Endodermal cell (in vitro differentiated cells): ENCODE measurements at regions not wholly inside any gene's neighbourhood (a gene's known extent, or its start where the extent isn't known, plus 50 kb on each side); places are given as distances from the start of the nearest gene placed in this dataset.

Experiments
- DNase-seq: peaks from one replicate; pipeline ENCODE4 v3.0.0-alpha.2; 2017
- H3K27ac ChIP-seq: 2 replicates; pipeline ENCODE4 v1.5.1; 2013; ENCODE audit warnings: mild to moderate bottlenecking, low read depth, low read length, moderate library complexity
- H3K27me3 ChIP-seq: 2 replicates; pipeline ENCODE4 v1.6.1; 2013; ENCODE audit warnings: mild to moderate bottlenecking, low read length, moderate library complexity; ENCODE audit not compliant: insufficient read depth, control insufficient read depth, poor library complexity, severe bottlenecking
- H3K36me3 ChIP-seq: 2 replicates; pipeline ENCODE4 v1.7.0; 2013; ENCODE audit warnings: mild to moderate bottlenecking, low read length, moderate library complexity; ENCODE audit not compliant: control insufficient read depth, insufficient read depth
- H3K4me1 ChIP-seq: one replicate; pipeline ENCODE4 v1.7.0; 2013; ENCODE audit warnings: low read length; ENCODE audit not compliant: control insufficient read depth, insufficient read depth
- H3K4me3 ChIP-seq: 2 replicates; pipeline ENCODE4 v1.5.1; 2013; ENCODE audit warnings: mild to moderate bottlenecking, low read length, moderate library complexity
- H3K9ac ChIP-seq: 2 replicates; pipeline ENCODE4 v1.6.1; 2013; ENCODE audit warnings: mild to moderate bottlenecking, low read length, moderate library complexity; ENCODE audit not compliant: poor library complexity, severe bottlenecking; ENCODE audit errors: extremely low read depth
- H3K9me3 ChIP-seq: 2 replicates; pipeline ENCODE4 v1.6.1; 2013; ENCODE audit warnings: mild to moderate bottlenecking, low read length, moderate library complexity; ENCODE audit not compliant: control insufficient read depth
- H3K27ac Mint-ChIP-seq: 2 replicates; pipeline ENCODE4 v1.8.0; 2020; ENCODE audit warnings: mixed read lengths
- H3K27me3 Mint-ChIP-seq: 2 replicates; pipeline ENCODE4 v1.8.0; 2021; ENCODE audit warnings: mild to moderate bottlenecking, mixed read lengths; ENCODE audit not compliant: insufficient read depth
- H3K36me3 Mint-ChIP-seq: 2 replicates; pipeline ENCODE4 v1.8.0; 2020; ENCODE audit warnings: low read depth, mixed read lengths
- H3K4me1 Mint-ChIP-seq: 2 replicates; pipeline ENCODE4 v1.8.0; 2020; ENCODE audit warnings: mixed read lengths
- H3K4me3 Mint-ChIP-seq: 2 replicates; pipeline ENCODE4 v1.8.0; 2020; ENCODE audit warnings: mild to moderate bottlenecking, moderate library complexity, mixed read lengths
- H3K9me3 Mint-ChIP-seq: 2 replicates; pipeline ENCODE4 v1.8.0; 2020; ENCODE audit warnings: mild to moderate bottlenecking, mixed read lengths
- WGBS, 2 experiments: methylation state at CpG; one replicate each; pipeline versions ENCODE4 v1.1.5 to v1.1.7; 2013; ENCODE audit warnings: missing lambda C conversion rate in 2 of 2, mixed read lengths in 1 of 2; ENCODE audit not compliant: insufficient coverage in 1 of 2, insufficient read length in 1 of 2; 5-methylcytosine and 5-hydroxymethylcytosine counted together
- microRNA-seq: library from miRNA; unstranded; fragments of <30 nt; microRNA quantifications from one replicate; pipeline ENCODE4 v1.2.0, GENCODE V29; 2020; ENCODE audit warnings: borderline microRNAs expressed
- TF ChIP-seq, protein P1 (sequence below): fragments of 200-600 bp; sonication (generic); conservative IDR thresholded peaks from 2 replicates; pipeline ENCODE4 v1.5.0; 2021; ENCODE audit warnings: antibody characterized with exemption, mild to moderate bottlenecking

GRCh38 chr5:149429839-149430721 lies 51.0 kb upstream of the IL17B start:
- no peak overlapping the region for H3K27ac ChIP-seq
- no peak overlapping the region for H3K9ac ChIP-seq
- H3K4me1 Mint-ChIP-seq = peaks cover 20% of the 10 kb centered on the region
- no peaks in the 10 kb centered on the region for H3K27me3 ChIP-seq
- no peaks in the 10 kb centered on the region for H3K27me3 Mint-ChIP-seq
- no peak overlapping the region for H3K4me3 Mint-ChIP-seq
- WGBS, 2 experiments = 70 to 81% methylated on average over 9 to 15 of the region's 15 CpGs
- no peak overlapping the region for H3K4me3 ChIP-seq
- H3K9me3 Mint-ChIP-seq = no peaks in the 10 kb centered on the region
- H3K36me3 Mint-ChIP-seq = no peaks in the 10 kb centered on the region
- TF ChIP-seq, protein P1, sequence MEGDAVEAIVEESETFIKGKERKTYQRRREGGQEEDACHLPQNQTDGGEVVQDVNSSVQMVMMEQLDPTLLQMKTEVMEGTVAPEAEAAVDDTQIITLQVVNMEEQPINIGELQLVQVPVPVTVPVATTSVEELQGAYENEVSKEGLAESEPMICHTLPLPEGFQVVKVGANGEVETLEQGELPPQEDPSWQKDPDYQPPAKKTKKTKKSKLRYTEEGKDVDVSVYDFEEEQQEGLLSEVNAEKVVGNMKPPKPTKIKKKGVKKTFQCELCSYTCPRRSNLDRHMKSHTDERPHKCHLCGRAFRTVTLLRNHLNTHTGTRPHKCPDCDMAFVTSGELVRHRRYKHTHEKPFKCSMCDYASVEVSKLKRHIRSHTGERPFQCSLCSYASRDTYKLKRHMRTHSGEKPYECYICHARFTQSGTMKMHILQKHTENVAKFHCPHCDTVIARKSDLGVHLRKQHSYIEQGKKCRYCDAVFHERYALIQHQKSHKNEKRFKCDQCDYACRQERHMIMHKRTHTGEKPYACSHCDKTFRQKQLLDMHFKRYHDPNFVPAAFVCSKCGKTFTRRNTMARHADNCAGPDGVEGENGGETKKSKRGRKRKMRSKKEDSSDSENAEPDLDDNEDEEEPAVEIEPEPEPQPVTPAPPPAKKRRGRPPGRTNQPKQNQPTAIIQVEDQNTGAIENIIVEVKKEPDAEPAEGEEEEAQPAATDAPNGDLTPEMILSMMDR = peak; percentile 67
- peak; percentile 87 for DNase-seq
- H3K9me3 ChIP-seq = no peaks in the 10 kb centered on the region
- no peaks in the 10 kb centered on the region for H3K4me1 ChIP-seq
- no peaks in the 10 kb centered on the region for H3K36me3 ChIP-seq
- peak overlapping the region; percentile 76 for H3K27ac Mint-ChIP-seq

Small RNAs in the stretch of these regions (microRNA-seq; reads per million reads assigned to microRNA genes)
- gene MIR145 = 66.1 reads per million, percentile 71 among the genes with 10 or more reads in this experiment
